Esophagus squamous epithelium (tissue), 5 donors: ENCODE measurements at regions not wholly inside any gene's neighbourhood (a gene's known extent, or its start where the extent isn't known, plus 50 kb on each side); places are given as distances from the start of the nearest gene placed in this dataset.
"Not testable (repeated sequence)": the region's sequence is repeated elsewhere in the genome, so short reads cannot be mapped to it uniquely, and the experiment has no call there.

Experiments
- DNase-seq: peaks from one replicate; lab custom pipeline; 2025; lab: John Stamatoyannopoulos, UW
- H3K27ac ChIP-seq, 4 donors: fragments of 200-600 bp; sonication (generic); one replicate each; pipeline ENCODE4 v1.5.1; 2016 to 2019; ENCODE audit warnings: mild to moderate bottlenecking in 1 of 4
- H3K27me3 ChIP-seq, 4 donors: fragments of 200-600 bp; sonication (generic); 1 replicate in 3 of 4; 2 replicates in 1 of 4; pipeline versions ENCODE4 v1.5.1 to v1.6.0; 2017 to 2021; ENCODE audit warnings: antibody characterized with exemption in 1 of 4
- H3K36me3 ChIP-seq, 3 donors: fragments of 200-600 bp; sonication (generic); one replicate each; pipeline ENCODE4 v1.5.1; 2016 to 2019
- H3K4me1 ChIP-seq, 3 donors: fragments of 200-600 bp; sonication (generic); one replicate each; pipeline ENCODE4 v1.5.1; 2017 to 2019
- H3K4me3 ChIP-seq, 4 donors: fragments of 200-600 bp; sonication (generic); 1 replicate in 3 of 4; 2 replicates in 1 of 4; pipeline ENCODE4 v1.5.1; 2016 to 2019; ENCODE audit warnings: mild to moderate bottlenecking in 2 of 4, moderate library complexity in 1 of 4
- H3K9me3 ChIP-seq, 3 donors: fragments of 200-600 bp; sonication (generic); one replicate each; pipeline ENCODE4 v1.5.1; 2016 to 2019
- CTCF ChIP-seq, 6 experiments: fragments of 450-650 bp in 4 of 6; fragments of 200-600 bp in 2 of 6; sonication (generic) in 2 of 6; IDR thresholded peaks; one replicate each; pipeline ENCODE4 v1.5.1; 2016 to 2019; ENCODE audit warnings: antibody characterized with exemption in 6 of 6, mild to moderate bottlenecking in 4 of 6, moderate library complexity in 4 of 6
- POLR2A ChIP-seq, 4 donors: fragments of 450-650 bp; IDR thresholded peaks; one replicate each; pipeline ENCODE4 v1.6.1; 2017; ENCODE audit warnings: antibody characterized with exemption in 4 of 4, mild to moderate bottlenecking in 4 of 4, moderate library complexity in 3 of 4
- WGBS, 2 donors: methylation state at CpG; one replicate each; pipeline ENCODE4 v1.1.5; 2018; 5-methylcytosine and 5-hydroxymethylcytosine counted together
- intact Hi-C: fragments of 100-400 bp; cut with DNase I; formaldehyde crosslinking; loops from one replicate; pipeline ENCODE4 v1.15.0; 2022
- donor health status: DM: yes; HTN: yes; CAD: no.

DNA sequence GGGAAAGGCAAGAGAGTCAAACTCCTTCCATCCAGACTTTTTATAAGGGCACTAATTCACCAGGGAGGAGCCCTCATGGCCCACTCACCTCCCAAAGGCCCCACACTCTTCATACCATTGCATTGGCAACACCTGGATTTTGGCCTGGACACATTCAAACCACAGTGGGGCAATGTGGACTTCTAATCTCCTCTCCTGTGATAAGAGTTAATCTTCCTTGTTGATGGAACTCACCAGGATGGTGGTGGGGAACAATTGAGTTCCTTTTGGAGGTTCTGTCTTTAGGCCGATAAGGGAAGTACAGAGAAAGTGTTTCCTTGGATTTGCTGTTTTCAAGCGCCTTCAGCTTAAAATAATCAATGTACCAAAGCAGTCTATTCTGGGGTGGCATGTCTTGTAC, 268.7 kb downstream of the CD83 start:
- H3K9me3 ChIP-seq: no peaks in the 10 kb centered on the region
- no peaks in the 10 kb centered on the region for H3K27me3 ChIP-seq
- DNase-seq: no peak
- peaks cover 0 to 25% (median 0%) of the 10 kb centered on the region in 3 donors for H3K4me1 ChIP-seq
- TF ChIP-seq CTCF (IDR thresholded peaks at IDR 0.05) (no peak), POLR2A (IDR thresholded peaks at IDR 0.05) (no peak)
- no peak overlapping the region for H3K4me3 ChIP-seq
- H3K36me3 ChIP-seq: no peaks in the 10 kb centered on the region
- intact Hi-C loops: no loop called here
- WGBS, 2 donors: 83 to 88% methylated on average over 2 of the region's 2 CpGs
- no peak overlapping the region for H3K27ac ChIP-seq

- 71 to 72% methylated on average over 4 of the region's 4 CpGs for WGBS, 2 donors
- DNase-seq: no peak
- Histone ChIP-seq H3K4me1 (peaks cover 0 to 25% (median 0%) of the 10 kb centered on the region in 3 donors), H3K36me3 (no peaks in the 10 kb centered on the region), H3K27me3 (no peaks in the 10 kb centered on the region), H3K4me3 (no peak overlapping the region), H3K27ac (no peak overlapping the region), H3K9me3 (no peaks in the 10 kb centered on the region)
- intact Hi-C loops: no loop called here
- TF ChIP-seq CTCF (IDR thresholded peaks at IDR 0.05): no peak
- no peak for TF ChIP-seq POLR2A (IDR thresholded peaks at IDR 0.05)
Observed at GRCh38 chr6:14386668-14387067, 269.1 kb downstream of the CD83 start.

GRCh38 chr6:14388371-14388770, 270.8 kb downstream of the CD83 start:
- intact Hi-C loops: no loop called here
- Histone ChIP-seq H3K36me3 (no peaks in the 10 kb centered on the region), H3K27ac (no peak overlapping the region), H3K4me1 (peaks cover 0 to 26% (median 0%) of the 10 kb centered on the region in 3 donors), H3K9me3 (no peaks in the 10 kb centered on the region), H3K4me3 (no peak overlapping the region), H3K27me3 (no peaks in the 10 kb centered on the region)
- no peak for TF ChIP-seq CTCF (IDR thresholded peaks at IDR 0.05)
- no peak for TF ChIP-seq POLR2A (IDR thresholded peaks at IDR 0.05)
- no peak for DNase-seq
- 86 to 88% methylated on average over 2 of the region's 2 CpGs for WGBS, 2 donors

DNA sequence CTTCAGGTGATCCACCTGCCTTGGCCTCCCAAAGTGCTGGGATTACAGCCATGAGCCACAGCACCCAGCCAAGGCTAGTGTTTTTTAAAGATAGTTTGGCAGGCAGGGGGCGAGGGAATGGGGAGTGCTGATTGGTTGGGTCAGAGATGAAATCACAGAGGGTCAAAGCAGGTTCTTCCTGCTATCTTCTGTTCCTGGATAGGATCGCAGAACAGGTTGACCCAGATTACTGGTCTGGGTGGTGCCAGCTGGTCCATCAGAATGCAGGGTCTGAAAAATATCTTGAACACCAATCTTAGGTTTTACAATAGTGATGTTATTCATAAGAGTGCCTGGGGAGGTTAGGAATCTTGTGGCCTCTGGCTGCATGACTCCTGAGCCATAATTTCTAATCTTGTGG, 272.2 kb downstream of the CD83 start:
- 78 to 90% methylated on average over 2 of the region's 2 CpGs for WGBS, 2 donors
- intact Hi-C loops, DNase-seq: not testable (repeated sequence)

DNA sequence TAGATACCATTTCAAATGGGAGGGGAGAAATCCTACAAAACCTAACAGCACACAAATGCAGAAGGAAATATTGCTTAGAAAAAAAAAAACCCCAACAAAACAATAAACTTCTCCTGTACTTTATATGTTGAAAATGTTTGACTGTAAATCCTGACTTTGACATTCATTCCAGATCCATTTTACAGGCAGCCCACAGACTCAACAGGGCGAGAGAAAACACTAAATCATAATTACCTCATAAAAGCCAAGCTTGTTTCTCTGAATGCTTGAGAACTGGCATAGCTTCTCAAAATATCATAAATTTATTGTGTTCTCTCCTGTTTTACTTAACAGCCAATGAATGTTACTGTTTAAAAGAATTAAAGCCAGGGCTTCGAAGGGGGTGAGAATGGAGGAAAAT, 273.2 kb downstream of the CD83 start:
- Histone ChIP-seq H3K4me3 (no peak overlapping the region), H3K4me1 (peaks cover 0 to 24% (median 0%) of the 10 kb centered on the region in 3 donors), H3K36me3 (no peaks in the 10 kb centered on the region), H3K27me3 (no peaks in the 10 kb centered on the region), H3K9me3 (no peaks in the 10 kb centered on the region), H3K27ac (no peak overlapping the region)
- no peak for DNase-seq
- intact Hi-C loops: no loop called here
- no peak for TF ChIP-seq CTCF (IDR thresholded peaks at IDR 0.05)
- no peak for TF ChIP-seq POLR2A (IDR thresholded peaks at IDR 0.05)
- 78 to 88% methylated on average over 2 of the region's 2 CpGs for WGBS, 2 donors

More for the DNA sequence above, 272.2 kb downstream of the CD83 start:
- not testable (repeated sequence) for H3K27me3 ChIP-seq, H3K9me3 ChIP-seq, H3K36me3 ChIP-seq, H3K27ac ChIP-seq, H3K4me3 ChIP-seq
- peaks cover 0 to 25% (median 0%) of the 10 kb centered on the region in 3 donors for H3K4me1 ChIP-seq

- peaks cover 0 to 24% (median 0%) of the 10 kb centered on the region in 3 donors for H3K4me1 ChIP-seq
- intact Hi-C loops: no loop called here
- WGBS, 2 donors: 28 to 40% methylated on average over 2 to 4 of the region's 4 CpGs
- no peaks in the 10 kb centered on the region for H3K27me3 ChIP-seq
- no peak overlapping the region for H3K27ac ChIP-seq
- no peaks in the 10 kb centered on the region for H3K36me3 ChIP-seq
- TF ChIP-seq CTCF (IDR thresholded peaks at IDR 0.05) (no peak), POLR2A (IDR thresholded peaks at IDR 0.05) (no peak)
- H3K9me3 ChIP-seq: no peaks in the 10 kb centered on the region
- no peak overlapping the region for H3K4me3 ChIP-seq
- no peak for DNase-seq
Observed at GRCh38 chr6:14393910-14394309, 276.3 kb downstream of the CD83 start.
